LNCAP (cell line): ENCODE measurements at regions not wholly inside any gene's neighbourhood (a gene's known extent, or its start where the extent isn't known, plus 50 kb on each side); places are given as distances from the start of the nearest gene placed in this dataset.

Experiments
- TF ChIP-seq, protein P1 (sequence below): fragments of 450-650 bp; IDR thresholded peaks from 2 replicates; pipeline ENCODE4 v1.5.1; 2017; ENCODE audit warnings: mild to moderate bottlenecking

DNA sequence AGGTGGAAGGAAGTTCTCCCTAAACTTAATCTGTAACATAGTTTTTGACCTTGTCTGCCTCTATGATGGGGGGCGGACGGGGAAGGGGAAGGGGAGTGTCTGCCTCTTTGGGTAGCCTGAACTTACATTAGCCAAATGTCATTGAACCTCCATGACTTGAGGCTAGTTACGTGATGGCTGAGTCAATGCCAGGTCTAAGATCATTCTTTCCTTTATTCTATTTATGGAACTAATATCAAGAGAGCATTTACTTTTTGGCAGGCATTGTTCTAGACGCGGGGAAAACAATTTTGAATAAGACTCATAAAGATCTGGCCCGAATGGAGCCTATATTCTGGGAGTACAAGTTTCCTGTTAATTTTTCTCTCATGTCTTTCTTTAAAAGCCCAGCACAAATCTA, 340.7 kb upstream of the C2CD4B start:
- TF ChIP-seq, protein P1, sequence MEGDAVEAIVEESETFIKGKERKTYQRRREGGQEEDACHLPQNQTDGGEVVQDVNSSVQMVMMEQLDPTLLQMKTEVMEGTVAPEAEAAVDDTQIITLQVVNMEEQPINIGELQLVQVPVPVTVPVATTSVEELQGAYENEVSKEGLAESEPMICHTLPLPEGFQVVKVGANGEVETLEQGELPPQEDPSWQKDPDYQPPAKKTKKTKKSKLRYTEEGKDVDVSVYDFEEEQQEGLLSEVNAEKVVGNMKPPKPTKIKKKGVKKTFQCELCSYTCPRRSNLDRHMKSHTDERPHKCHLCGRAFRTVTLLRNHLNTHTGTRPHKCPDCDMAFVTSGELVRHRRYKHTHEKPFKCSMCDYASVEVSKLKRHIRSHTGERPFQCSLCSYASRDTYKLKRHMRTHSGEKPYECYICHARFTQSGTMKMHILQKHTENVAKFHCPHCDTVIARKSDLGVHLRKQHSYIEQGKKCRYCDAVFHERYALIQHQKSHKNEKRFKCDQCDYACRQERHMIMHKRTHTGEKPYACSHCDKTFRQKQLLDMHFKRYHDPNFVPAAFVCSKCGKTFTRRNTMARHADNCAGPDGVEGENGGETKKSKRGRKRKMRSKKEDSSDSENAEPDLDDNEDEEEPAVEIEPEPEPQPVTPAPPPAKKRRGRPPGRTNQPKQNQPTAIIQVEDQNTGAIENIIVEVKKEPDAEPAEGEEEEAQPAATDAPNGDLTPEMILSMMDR: no peak

DNA sequence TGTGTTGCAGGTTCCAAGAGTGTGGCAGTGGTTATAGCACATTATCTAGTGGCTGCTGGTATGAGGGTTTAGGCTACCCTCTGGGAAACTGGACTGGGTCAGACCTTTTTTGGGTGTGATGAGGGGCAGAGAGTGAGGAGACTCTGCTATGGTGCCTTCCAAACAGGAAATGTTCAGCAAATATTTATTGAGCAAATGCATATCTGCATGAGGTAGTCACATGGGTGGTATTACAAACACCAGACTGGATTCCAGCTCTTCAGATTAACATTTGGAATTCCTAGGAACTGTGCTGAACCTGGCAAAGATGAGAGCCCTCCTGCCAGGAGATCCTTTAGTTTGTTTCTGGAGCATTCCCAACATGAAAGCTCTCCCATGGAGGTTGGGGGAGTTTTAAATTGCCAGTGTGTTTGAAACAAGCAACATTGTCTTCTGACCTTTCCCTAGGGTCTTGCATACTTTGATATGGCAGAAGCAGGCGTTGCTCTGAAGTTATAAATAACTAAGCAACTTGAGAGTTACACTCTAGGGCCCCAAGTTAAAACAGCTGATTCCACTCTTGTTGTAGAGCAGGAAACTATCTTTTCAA, 341.2 kb upstream of the C2CD4B start:
- TF ChIP-seq, protein P1: no peak

DNA sequence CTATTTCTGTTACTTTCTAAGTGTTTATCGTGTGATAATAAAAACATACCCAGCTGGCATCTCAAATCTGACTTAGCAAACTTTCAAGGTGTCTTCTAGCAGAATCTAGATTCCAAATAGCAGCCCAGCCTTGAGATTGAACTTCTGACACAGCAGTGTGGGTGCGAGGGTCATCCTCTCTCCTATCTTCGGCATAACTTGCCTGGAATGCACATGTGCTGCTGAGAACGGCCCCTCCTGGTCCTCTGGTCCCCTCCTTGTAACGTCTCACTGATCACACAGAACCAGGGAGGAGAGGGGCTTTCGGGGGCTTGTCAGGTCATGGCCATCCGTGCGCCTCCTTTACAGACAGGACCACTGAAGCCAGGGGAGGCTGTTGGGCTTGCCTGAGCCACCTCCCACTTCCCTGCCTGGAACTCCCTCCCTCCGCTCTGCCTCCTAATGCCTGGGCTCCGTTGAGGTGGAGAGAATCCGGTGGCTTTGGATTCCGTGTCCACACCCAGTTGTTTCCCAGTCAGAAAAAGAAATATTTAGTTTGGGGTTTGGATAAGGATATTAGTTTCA, 344.4 kb upstream of the C2CD4B start:
- TF ChIP-seq, protein P1: no peak

DNA sequence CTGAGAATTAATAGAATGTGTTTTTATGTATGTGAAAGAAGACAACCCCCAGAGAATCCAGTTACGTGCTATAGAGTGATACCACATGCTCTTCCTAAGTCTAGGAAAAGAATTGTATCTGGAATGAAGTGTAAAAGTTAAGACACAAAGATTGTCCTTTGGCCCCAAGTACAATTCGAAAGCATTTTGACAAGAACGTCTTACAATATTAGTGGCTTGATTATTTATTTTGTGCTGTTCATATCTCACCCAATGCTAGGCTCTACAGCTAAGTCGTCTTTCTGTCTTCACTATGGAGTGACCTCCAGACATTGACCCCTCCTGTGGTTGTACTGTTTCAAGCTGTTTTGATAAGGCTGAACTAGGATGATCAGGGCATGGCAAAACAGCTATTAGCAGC, 345.7 kb upstream of the C2CD4B start:
- TF ChIP-seq, protein P1: no peak

DNA sequence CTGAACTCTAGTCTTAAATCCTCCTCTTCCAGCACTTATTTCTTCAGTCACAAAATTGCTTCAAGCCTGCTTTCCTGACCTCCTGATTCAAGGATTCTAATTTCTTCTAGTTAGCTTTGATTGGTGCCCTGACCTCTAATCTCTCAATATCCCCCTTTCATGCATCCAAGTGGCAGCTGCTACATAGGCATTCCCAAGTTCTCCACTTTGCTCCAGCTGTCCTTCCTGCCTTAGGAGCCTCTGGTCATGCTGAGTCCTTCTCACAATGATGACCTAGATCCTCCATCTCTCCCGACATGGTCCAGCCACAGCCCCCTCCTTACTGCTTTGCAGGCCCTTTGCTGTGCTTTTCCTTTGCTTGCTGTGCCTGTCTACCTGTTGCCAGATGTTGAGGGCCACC, 347.8 kb upstream of the C2CD4B start:
- TF ChIP-seq, protein P1: no peak

DNA sequence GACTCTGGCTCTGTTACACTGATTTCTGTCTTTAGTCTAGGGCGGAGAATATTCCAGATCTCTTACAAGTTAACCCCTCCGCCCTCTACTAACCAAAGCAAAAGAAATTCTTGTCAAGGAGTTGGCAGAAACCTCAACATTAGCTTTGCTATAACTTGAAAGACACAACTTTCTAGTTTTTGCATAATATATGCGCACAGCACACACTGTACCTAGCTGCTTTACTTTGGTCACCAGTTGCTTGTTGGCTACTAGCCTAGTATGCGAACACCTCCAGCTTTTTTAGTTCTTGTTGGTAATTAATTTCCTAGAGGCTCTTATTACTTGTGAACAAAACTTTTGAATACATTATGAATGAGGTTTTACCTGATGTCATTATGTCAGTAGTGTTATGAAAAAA, 348.8 kb upstream of the C2CD4B start:
- TF ChIP-seq, protein P1: no peak

DNA sequence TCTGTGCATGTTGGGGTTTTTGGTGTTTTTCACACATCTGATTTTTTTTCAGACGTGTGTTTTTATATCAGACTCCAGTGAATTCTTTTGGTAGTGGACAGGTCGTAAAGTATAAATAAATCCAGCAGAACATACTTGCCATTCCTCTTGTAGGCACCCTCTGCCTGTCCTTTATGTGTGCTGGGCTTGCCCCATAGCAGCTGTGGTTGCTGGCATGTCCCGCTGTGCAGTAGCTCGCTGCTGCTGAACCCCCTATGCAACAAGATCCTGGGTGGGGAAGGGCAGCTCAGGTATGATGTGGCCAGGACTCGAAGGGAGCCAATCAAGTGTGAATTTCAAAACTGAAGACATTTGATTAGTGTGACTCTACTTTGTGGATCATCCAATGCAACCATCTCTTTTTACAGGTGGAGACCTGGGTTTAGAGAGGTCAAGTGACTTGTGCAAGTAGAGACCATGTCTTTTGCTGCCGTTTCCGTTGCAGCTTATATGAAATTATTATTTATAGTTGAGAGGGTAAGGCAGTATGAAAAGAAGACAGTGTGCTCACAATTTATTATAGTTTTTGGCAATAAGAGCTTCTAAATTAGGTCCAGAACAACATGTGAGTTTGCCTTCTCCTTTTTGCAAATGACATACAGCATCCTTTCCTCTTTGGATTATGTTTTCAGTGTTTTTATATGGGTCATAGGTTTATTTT, 350.8 kb upstream of the C2CD4B start:
- TF ChIP-seq, protein P1: no peak
